ENCODE measurements at regions not wholly inside any gene's neighbourhood (a gene's known extent, or its start where the extent isn't known, plus 50 kb on each side); places are given as distances from the start of the nearest gene placed in this dataset.

GRCh38 chr4:128468123-128468989 lies 180.7 kb upstream of the PGRMC2 start (continued):
- TF ChIP-seq PBX2 (CRISPR knock-in tag; IDR thresholded peaks at IDR 0.05; ENCODE audit: low read depth) (no peak), PBX2 (tag; conservative IDR thresholded peaks at IDR 0.05; ENCODE audit: low read depth) (peak; percentile 71), ZNF644 (tag; IDR thresholded peaks at IDR 0.05; ENCODE audit: low read depth) (no peak; the same call in 1 of the 2 replicates), HMGN3 (IDR thresholded peaks at IDR 0.05; ENCODE audit: borderline replicate concordance, extremely low read depth, insufficient read length, low read depth, low read length) (no peak), NR4A1 (CRISPR knock-in tag; IDR thresholded peaks at IDR 0.05) (no peak), NR4A1 (tag; IDR thresholded peaks at IDR 0.05) (peak; percentile 77; the same call in 1 of the 2 replicates), MYBL2 (IDR thresholded peaks at IDR 0.05; ENCODE audit: low read depth) (peak; percentile 73), MYBL2 (CRISPR knock-in tag; IDR thresholded peaks at IDR 0.05; ENCODE audit: borderline replicate concordance) (no peak), MTF1 (CRISPR knock-in tag; IDR thresholded peaks at IDR 0.05; ENCODE audit: borderline replicate concordance) (no peak), ZNF696 (CRISPR knock-in tag; conservative IDR thresholded peaks at IDR 0.05) (no peak)
- TF ChIP-seq, protein P1, sequence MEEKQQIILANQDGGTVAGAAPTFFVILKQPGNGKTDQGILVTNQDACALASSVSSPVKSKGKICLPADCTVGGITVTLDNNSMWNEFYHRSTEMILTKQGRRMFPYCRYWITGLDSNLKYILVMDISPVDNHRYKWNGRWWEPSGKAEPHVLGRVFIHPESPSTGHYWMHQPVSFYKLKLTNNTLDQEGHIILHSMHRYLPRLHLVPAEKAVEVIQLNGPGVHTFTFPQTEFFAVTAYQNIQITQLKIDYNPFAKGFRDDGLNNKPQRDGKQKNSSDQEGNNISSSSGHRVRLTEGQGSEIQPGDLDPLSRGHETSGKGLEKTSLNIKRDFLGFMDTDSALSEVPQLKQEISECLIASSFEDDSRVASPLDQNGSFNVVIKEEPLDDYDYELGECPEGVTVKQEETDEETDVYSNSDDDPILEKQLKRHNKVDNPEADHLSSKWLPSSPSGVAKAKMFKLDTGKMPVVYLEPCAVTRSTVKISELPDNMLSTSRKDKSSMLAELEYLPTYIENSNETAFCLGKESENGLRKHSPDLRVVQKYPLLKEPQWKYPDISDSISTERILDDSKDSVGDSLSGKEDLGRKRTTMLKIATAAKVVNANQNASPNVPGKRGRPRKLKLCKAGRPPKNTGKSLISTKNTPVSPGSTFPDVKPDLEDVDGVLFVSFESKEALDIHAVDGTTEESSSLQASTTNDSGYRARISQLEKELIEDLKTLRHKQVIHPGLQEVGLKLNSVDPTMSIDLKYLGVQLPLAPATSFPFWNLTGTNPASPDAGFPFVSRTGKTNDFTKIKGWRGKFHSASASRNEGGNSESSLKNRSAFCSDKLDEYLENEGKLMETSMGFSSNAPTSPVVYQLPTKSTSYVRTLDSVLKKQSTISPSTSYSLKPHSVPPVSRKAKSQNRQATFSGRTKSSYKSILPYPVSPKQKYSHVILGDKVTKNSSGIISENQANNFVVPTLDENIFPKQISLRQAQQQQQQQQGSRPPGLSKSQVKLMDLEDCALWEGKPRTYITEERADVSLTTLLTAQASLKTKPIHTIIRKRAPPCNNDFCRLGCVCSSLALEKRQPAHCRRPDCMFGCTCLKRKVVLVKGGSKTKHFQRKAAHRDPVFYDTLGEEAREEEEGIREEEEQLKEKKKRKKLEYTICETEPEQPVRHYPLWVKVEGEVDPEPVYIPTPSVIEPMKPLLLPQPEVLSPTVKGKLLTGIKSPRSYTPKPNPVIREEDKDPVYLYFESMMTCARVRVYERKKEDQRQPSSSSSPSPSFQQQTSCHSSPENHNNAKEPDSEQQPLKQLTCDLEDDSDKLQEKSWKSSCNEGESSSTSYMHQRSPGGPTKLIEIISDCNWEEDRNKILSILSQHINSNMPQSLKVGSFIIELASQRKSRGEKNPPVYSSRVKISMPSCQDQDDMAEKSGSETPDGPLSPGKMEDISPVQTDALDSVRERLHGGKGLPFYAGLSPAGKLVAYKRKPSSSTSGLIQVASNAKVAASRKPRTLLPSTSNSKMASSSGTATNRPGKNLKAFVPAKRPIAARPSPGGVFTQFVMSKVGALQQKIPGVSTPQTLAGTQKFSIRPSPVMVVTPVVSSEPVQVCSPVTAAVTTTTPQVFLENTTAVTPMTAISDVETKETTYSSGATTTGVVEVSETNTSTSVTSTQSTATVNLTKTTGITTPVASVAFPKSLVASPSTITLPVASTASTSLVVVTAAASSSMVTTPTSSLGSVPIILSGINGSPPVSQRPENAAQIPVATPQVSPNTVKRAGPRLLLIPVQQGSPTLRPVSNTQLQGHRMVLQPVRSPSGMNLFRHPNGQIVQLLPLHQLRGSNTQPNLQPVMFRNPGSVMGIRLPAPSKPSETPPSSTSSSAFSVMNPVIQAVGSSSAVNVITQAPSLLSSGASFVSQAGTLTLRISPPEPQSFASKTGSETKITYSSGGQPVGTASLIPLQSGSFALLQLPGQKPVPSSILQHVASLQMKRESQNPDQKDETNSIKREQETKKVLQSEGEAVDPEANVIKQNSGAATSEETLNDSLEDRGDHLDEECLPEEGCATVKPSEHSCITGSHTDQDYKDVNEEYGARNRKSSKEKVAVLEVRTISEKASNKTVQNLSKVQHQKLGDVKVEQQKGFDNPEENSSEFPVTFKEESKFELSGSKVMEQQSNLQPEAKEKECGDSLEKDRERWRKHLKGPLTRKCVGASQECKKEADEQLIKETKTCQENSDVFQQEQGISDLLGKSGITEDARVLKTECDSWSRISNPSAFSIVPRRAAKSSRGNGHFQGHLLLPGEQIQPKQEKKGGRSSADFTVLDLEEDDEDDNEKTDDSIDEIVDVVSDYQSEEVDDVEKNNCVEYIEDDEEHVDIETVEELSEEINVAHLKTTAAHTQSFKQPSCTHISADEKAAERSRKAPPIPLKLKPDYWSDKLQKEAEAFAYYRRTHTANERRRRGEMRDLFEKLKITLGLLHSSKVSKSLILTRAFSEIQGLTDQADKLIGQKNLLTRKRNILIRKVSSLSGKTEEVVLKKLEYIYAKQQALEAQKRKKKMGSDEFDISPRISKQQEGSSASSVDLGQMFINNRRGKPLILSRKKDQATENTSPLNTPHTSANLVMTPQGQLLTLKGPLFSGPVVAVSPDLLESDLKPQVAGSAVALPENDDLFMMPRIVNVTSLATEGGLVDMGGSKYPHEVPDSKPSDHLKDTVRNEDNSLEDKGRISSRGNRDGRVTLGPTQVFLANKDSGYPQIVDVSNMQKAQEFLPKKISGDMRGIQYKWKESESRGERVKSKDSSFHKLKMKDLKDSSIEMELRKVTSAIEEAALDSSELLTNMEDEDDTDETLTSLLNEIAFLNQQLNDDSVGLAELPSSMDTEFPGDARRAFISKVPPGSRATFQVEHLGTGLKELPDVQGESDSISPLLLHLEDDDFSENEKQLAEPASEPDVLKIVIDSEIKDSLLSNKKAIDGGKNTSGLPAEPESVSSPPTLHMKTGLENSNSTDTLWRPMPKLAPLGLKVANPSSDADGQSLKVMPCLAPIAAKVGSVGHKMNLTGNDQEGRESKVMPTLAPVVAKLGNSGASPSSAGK (IDR thresholded peaks at IDR 0.05): peak; percentile 63
